Right hindlimb (tissue), 1 donor: ENCODE measurements at regions not wholly inside any gene's neighbourhood (a gene's known extent, or its start where the extent isn't known, plus 50 kb on each side); places are given as distances from the start of the nearest gene placed in this dataset.

Experiments used
- DNase-seq: peaks from one replicate; pipeline ENCODE4 v3.0.0-alpha.2; 2018

DNA sequence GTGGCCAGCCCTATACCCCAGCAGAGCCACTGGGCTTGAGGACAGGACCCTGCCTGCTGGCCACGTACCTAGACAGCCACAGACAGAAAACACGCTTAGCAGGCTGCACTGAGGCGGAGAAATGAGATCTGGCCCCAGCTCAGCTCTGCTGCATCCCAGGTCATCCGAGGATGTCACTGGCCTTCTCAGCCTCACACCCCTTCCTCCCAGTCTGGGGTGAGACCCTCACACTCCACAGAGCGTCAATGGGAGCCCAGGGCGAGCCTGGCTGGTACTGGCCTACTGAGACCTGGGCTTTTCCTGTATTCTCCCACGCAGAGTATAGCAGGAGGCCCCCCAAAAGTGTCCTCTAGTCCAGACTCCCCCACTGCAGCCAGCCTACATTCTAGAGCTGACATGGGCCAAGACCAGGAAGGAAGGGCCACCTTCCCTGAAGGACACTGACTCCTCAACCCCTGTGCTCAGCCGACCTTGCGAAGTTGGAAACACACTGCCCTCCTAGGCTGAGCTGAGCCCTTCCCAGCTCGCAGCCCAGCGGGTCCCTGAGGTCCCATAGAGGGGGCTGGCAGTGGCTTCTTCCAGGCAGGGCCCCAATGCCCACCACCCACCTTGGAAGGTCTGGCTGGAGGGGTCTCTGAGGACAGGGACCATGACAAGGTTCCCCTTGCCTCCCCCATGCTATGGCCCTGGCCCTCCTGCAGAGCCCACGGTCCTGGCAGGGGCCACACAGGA lies 65.9 kb upstream of the LINC01488 start:
- no peak for DNase-seq

DNA sequence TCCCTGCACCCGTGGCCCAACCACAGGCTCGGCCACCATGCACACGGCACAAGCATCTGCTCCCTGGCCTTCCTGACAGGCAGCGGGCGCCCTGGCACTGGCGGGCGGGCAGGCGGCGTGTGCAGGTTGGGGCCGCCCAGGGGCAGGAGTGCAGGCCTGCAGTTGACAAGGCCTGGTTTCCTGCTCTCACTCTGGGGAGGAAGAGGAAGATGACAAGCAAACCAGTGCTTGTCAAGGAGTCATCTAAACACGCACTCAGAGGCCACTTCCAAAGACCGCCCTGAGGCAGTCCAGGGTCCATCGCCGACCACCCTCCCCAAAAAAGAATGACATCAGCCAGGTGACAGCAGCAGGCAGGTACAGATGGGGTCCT lies 65.3 kb upstream of the LINC01488 start:
- DNase-seq, result no peak

DNA sequence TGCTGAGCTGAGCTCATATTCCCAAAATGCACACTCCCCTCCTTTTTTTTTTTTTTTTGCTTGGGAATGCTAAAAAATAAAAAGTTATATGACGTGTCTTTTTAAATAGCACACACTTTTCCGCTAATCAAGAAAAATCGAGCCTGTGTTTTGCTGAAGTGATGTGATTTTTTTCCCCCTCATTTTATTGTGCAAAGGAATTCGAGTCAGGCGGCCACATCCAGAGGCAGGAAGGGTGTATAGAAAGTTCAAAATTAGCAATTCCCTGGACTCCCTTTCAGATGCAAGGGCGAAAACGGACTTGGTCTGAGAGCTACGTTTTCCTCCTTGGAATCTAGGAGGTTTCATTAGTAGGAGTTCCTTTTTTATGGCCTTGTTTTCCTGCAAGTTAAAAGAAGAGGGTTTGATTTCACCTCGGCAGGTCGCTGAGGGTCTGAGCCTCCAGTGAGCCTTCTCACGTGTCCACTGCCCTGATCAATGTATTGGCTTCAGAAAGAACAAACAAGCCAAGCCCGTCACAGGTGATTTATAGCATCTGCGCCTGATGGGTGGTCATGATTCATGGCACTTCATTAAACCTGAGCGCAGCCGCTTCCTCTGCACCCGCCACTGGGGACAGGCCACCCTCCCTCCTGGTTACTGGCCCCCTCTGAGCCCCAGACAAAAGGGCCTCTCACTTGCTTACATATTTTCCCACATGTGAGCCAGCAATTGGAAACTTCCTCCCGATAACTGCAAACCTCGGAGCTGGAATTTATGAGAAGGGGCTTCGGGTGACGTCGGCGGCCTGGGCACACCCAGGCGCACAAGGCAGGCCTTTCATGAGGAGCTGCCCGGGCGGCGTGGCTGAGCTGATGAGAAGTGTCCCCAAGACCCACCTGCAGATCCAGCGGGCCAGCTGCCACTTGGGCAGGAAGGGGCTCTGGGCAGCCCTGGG lies 64.4 kb upstream of the LINC01488 start:
- DNase-seq, result peak; percentile 58

DNA sequence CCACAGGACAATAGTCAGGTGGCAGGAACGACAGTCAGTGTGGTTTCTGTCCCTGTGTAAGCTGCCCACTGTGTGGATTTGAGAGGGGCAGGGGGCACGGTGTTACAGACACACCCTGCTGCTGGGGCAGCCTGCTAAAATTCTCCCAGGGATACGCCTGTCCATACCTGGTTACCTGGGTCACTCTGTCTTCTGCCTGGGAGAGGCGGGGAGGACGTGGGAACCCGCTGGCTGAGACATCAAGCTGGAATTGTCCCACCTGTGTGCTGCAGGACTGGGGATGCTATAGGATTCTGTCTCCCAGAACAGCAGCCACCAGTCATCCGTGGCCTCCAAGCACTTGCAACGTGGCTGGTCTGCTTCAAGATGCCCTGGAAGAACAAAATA lies 63.8 kb upstream of the LINC01488 start:
- DNase-seq, result no peak

DNA sequence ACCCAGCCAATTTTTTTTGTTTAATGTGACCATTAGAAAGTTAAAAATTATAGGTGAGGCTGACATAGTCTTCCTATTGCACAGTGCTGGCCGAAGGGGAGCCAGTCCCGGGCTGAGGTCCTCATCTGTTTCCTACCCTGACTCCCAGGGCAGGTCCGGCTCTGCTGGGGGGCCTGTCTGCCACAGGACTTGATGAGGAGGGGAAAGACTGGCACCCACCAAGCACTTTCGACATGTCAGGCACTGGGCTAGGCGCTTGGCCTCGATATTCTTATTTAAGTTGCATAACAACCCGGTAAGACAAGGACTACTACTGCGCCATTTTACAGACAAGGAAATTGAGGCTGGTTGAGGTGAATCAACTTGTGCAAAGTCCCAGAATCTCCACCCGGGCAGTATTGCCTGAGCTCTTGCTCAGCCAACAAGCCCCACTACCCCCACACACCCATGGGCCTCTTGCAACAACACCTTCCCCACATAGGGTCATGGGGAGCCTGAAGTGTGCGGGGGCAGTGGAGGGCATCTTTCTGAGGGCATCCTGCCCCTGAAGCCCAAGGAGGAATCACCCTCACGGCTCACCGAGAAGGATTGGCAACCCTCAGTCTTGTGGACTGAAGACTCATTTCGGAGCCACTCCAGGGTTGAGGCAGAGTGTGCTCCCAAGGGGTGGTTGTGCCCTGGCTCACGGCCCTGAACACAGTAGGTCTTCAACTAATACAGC lies 62.7 kb upstream of the LINC01488 start:
- no peak for DNase-seq

DNA sequence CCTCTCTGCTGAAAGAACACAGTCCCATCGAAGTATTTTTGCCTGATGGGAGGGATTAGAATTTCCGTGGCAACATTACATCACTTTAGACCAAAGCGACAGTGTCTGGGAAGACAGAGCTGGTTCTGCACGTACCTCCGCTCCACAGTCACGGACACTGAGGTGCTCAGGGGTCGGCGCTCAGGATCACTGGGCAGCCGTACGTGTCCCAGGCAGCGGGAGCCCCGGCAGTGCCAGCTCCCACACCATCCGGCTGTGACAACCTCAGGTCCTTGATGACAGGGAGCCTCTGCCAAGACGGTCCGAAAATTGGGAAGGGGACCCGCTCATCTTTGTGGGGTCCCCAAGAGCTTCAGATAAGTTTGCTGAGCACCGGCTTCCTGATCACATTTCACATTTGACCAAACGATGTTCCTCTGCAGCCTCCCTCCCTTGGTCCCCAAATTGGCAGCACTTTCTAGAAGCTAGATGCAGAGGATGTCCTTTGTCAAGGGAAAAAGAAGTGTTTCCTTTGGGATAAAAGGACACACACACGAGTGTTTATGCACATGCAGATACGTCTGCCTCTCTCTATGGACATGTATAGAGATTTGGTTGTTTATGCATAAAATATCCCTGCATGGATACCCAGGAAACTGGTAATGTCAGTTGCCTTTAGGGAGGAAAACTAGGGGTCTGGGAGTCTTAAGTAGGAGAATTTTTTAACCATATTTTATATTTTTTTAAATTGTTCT lies 61.6 kb upstream of the LINC01488 start:
- no peak for DNase-seq

DNA sequence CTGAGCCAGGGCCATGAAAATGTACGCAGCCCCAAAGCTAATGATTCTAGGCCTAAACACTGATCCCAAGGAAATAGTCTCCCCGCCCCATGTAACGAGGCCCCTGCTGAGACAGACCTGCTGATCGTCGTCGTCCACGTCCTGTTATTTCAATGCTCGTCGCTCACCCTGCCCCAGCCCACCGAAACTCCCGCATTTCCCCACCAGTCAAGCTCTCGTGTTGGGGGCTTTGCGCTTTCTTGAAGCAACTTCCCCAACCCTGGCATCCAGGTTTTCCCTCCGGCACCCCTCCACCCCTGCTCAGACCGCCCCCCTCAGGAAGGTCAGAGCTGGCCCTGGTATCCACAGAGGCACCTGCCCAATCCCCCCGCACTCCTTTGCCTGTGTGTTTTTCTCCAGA lies 58.8 kb upstream of the LINC01488 start:
- DNase-seq, result no peak

DNA sequence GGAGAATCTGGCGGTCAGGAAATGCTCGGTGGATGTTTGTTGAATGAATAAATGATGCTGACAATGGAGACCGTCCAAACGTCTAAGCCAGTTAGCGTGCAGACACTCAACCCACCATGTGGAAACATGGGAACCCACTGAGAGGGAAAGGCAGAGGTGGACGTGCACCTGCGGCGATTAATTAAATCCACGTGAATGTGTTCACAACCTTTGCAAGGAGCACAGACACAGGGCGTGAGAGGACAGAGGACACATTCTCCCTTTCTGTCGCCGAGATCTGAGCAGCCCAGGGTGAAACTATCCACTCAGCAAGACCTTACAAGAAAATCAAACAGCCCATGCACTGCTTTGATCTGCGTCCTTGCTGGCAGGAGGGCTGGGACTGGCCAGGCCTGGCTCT lies 58.3 kb upstream of the LINC01488 start:
- no peak for DNase-seq

DNA sequence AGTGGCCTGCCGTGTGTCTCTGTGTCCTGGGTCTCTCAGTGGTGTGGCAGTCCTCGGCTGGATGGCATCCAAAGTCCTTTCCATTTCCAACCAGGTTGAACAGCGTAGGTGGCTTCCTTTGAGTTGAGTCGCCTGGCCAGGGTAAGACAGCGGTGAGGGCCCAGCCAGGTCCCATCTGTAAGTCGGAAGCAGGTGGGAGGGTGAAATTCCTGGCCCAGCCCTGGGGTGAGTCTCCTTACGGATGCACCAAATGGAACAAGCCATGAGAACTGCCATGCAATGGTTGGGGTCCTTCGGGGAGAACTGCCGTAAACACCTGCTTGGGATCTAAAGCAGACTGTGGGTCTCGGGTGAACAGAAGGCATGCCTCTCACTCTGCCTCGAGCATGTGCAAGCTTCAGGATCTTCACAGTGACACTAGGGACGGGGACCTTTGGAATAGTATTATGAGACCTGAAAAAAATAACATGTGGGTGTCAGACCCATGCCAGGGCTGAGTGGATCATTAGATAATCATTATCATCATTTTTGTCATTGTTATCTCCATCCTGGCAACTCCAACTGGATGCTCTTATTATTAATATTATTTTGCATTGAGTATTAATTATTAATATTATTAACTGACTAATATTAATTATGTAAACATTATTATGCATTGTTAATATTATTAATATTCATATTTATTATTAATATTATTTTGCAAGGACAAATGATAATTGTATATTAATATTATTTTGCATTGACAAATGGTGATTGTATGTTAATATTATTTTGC lies 57.7 kb upstream of the LINC01488 start:
- DNase-seq, result no peak

DNA sequence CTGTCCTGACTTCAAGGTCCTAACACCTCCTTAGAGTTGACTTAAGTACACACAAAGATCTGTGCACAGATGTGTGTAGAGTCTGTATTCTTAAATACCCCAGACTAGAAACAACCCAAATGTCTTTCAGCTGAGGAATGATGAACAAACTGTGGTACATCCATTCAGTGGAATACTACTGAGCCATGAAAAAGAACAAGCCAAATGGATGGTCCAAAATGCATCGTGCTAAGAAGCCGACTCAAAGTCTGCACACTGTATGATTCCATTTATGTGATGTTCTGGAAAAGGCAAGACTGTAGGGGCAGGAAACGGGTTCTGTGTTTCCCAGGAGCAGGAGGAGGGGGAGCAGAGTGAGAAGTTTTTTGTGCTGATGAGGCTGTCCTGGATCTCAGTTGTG lies 56.7 kb upstream of the LINC01488 start:
- no peak for DNase-seq

DNA sequence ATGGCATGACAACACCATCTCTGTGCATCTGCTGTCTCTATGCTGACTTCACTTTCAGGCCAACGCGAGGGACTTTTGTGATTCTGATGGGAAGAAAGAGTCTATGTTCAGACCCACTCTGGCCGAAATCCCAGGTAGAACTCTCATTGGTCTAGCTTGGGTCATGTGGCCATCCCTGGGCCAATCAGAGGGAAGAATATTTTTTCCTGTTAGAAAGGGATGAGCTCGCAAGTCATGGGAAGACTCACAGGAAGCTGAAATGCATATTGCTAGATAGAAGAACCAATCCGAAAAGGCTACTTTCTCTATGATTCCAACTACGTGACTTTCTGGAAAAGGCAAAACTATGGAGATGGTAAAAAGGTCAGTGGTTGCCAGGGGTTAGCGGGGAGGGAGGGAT lies 56.0 kb upstream of the LINC01488 start:
- no peak for DNase-seq

DNA sequence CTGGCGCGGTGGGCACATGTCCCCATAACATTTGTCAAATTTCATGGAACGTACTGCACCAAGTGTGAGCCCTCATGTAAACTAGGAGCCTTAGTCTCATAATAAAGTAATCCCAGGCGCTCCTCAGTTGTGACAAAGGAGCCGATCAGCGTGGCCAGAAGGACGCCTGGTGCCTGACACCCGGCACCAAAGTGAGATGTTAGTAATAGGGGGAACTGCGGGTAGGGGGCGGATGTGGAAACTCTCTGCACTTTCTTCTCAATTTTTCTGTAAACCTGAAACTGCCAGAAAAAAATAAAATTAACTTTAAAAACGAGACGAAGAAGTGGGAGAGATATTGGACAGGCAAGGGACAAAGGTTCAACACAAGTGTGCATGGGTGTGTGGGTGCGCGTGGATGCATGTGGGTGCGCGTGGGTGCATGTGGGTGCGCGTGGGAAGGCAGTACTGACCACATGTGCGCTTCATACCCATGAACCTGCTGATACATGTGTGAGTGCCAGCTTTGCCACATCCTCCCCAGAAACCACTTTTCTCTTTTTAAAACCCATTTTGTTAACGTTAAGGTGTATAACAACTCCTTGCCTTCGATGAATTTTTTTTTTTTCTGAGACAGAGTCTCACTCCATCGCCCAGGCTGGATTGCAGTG lies 55.4 kb upstream of the LINC01488 start:
- DNase-seq, result no peak

DNA sequence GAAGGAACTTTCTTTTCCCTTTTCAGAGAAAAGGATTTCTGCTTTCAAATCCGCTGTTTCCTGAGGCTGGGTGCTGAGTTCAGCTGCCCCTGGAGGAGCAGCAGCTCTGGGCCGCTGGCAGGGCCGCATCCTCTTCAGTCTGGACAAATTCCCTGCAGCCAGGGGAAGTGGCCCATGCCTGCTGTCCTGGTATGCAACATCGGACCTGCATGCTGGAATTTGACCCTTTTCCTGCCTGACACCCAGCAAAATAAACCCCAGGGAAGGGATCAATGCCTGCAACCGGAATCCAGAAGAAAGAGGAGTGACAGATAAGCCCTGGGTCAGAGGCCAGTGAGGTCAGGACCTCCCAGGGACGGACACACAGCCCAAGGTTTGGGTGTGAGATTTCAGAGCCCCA lies 54.1 kb upstream of the LINC01488 start:
- no peak for DNase-seq

DNA sequence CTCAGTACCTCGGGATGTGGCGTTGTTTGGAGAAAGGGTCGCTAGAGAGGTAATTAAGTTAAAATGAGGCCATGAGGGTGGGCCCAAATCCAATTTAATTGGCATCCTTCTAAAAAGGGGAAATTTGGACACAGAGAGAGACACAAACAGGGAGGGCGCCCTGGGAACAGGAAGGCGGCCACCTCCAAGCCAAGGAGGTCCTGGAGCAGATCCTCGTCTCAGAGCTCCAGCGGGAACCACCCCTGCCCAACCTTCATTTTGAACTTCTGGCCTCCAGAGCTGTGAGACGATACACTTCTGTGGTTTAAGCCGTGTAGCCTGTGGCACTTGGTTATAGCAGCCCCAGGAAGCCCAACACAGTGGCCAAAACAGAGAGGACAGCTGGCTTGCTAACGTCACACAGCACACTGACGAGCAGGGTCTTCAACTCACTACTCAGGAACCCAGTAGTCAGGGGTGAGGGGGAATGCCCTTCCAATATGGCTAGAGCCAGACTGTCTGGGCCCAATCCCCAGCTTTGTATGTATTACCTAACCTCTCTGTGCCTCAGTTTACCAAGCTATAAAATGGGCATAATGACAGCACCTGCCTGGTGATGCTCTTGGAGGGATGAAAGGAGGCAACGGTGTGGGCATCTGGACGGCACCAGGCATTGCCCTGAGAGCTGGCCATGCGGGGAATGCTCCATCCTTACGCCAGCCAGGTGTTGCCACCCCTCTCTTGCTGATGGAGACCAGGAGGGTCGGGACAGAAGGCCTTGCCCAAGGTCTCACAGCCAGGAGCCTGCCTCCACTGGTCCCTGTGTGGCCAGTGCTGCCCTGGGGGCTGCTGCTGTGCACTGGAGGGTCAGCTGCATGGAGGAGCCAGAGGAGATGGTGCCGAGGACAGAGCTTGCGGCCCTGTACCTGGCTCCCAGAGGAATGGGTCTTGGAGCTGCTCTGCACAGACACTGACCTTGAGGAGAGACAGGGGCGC lies 53.3 kb upstream of the LINC01488 start:
- DNase-seq, result no peak

DNA sequence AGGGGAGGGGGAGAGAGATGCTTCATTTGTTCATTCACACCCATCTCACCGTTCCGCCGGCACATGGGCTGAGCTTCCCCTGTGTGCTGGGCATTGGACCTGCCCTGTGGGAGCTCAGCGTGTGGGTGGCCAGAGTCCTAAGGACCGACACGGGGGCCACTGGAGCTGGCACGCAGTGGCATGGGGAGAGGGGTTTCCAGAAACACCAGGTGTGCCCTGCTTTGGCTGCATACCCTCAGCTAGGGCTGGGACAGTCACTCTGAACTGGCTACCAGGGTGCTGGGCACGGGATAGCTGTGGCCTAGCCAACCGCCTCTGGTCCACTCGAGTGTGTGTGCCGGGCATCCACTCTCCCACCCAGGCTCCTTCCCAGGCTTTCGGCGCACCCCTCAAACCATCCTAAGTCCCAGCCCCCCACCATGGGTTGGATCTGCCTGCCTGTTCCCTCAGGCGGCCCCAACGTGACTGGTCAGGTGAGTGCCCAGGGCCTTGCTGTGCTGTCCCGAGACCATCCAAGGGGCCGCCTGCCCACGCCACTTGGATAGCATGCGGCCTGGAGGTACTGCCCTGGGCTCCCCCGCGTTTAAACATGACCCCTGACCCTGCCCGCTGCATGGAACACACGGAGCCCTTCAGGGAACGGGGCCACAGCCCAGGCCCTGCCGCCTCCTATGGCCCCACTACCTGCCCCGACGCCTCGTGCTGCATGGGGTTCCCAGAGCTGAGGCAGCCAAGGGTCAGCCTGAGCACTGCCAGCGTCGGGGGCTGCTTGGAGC lies 51.6 kb upstream of the LINC01488 start:
- DNase-seq, result no peak

DNA sequence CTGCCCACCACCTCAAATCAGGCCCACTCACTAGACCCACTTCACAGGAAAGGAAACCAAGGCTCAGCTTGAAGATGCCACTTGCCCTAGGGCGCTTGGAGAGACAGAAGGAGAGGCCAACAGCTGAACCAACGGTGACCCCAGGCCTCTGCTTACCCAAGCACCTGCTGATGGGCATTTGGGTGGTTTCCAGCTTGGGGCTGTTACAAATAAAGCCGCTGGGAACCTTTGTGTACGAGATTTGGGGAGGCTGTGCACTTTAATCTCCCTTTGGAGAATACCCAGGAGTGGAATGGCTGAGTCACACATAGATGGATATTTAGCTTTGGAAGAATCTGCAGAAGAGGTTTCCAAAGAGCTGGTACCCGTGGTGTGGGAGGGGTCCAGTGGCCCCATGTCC lies 50.9 kb upstream of the LINC01488 start:
- no peak for DNase-seq

DNA sequence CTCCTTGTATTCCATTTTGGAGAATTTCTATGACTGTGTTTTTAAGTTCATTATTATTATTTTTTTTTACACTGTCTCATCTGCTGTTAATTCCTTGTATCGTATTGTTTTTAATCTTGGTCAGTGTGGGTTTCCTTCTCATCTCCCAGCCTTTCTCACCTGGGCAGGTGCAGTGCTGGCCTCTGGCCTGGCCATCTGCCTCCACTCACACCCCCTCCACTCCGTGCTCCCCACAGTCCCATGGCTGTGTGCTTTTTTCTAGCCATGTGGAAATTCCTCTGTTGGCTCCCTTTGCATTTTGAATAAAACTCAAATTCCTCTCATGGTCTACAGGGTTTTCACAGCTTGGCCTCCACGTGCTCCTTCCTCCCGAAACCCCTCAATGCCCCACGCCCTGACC lies 50.3 kb upstream of the LINC01488 start:
- DNase-seq, result no peak
